HUES48 (cell line): ENCODE measurements at regions not wholly inside any gene's neighbourhood (a gene's known extent, or its start where the extent isn't known, plus 50 kb on each side); places are given as distances from the start of the nearest gene placed in this dataset.

Experiments used
- H3K27ac ChIP-seq: one replicate; pipeline ENCODE4 v1.7.0; 2013; ENCODE audit warnings: low read depth, low read length, inconsistent platforms
- H3K27me3 ChIP-seq: 2 replicates; pipeline ENCODE4 v1.6.1; 2013; ENCODE audit warnings: mild to moderate bottlenecking, low read length; ENCODE audit not compliant: control insufficient read depth, insufficient read depth
- H3K36me3 ChIP-seq: 2 replicates; pipeline ENCODE4 v1.6.1; 2013; ENCODE audit warnings: low read length; ENCODE audit not compliant: control insufficient read depth, insufficient read depth
- H3K4me1 ChIP-seq: 2 replicates; pipeline ENCODE4 v1.6.1; 2013; ENCODE audit warnings: mild to moderate bottlenecking, low read length; ENCODE audit not compliant: control insufficient read depth, insufficient read depth
- H3K4me3 ChIP-seq: 2 replicates; pipeline ENCODE4 v1.5.1; 2013; ENCODE audit warnings: mild to moderate bottlenecking, low read depth, low read length
- H3K9ac ChIP-seq: 2 replicates; pipeline ENCODE4 v1.6.1; 2013; ENCODE audit warnings: mild to moderate bottlenecking, low read depth, low read length, moderate library complexity
- H3K9me3 ChIP-seq: 2 replicates; pipeline ENCODE4 v1.6.1; 2013; ENCODE audit warnings: low read length; ENCODE audit not compliant: control insufficient read depth, insufficient read depth

DNA sequence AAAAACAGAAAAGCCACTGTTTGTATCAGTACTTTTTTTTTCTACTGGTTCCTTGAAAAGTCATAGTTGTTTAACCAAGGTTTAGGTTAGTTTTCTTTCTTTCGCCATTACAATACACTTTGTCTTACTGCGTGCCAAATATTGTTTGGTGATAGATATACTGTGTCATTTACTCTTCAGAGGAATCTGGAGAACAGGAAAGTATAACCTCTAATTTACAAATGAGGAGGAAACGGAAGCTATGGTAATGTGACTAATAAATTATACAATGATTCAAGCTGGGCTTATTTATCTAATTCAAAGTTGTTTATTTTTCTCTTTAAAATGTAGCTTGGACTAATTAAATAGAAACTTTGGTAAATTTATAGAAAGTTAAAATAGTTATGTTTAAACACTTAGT, 96.2 kb upstream of the ROBO2 start:
- Histone ChIP-seq H3K9me3 (no peaks in the 10 kb centered on the region), H3K36me3 (no peaks in the 10 kb centered on the region), H3K27me3 (no peaks in the 10 kb centered on the region), H3K4me3 (no peak overlapping the region), H3K4me1 (peaks cover 26% of the 10 kb centered on the region), H3K9ac (no peak overlapping the region), H3K27ac (peak overlapping the region; percentile 78)

DNA sequence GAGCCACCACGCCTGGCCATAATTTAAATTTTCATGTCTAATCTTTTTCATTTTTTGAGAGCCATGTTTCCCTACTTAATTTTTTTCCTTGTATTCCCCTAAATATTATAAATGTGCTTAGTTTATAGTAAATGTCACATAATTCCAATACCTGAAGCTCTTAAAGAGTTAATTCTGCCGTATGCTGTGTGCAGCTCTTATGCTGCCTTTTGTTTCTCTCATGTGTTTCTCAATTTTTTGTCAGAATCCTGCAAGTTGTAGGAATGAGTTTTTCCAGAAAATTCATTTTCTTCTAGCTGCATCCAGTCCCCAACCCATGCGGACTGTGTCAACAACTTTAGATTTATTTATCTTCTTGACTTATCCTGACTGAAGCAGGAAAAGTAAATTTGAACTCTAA, 90.9 kb upstream of the ROBO2 start:
- no peak overlapping the region for H3K27ac ChIP-seq
- H3K36me3 ChIP-seq = no peaks in the 10 kb centered on the region
- H3K4me1 ChIP-seq = no peaks in the 10 kb centered on the region
- H3K27me3 ChIP-seq = no peaks in the 10 kb centered on the region
- H3K9ac ChIP-seq = no peak overlapping the region
- H3K4me3 ChIP-seq = no peak overlapping the region
- H3K9me3 ChIP-seq = no peaks in the 10 kb centered on the region

DNA sequence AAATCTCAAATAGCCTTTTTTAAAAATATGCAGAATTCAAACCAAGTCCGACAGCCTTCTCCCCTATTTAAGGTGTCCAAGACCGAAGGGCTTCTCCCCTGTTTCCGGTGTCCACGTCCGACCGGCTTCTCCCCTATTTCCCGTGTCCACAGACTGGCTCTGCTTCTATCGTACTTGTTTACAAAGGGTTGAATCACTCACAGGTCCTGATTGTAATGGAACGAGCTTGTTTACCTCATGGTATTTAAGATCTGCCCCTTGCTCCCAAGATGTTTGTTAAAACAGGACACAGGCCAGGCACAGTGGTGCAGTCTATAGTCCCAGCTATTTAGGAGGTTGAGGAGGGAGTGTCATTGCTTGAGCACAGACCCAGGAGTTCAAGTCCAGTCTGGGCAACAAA, 90.4 kb upstream of the ROBO2 start:
- Histone ChIP-seq H3K27me3 (no peaks in the 10 kb centered on the region), H3K9ac (no peak overlapping the region), H3K9me3 (no peaks in the 10 kb centered on the region), H3K4me1 (no peaks in the 10 kb centered on the region), H3K4me3 (no peak overlapping the region), H3K27ac (no peak overlapping the region), H3K36me3 (no peaks in the 10 kb centered on the region)

DNA sequence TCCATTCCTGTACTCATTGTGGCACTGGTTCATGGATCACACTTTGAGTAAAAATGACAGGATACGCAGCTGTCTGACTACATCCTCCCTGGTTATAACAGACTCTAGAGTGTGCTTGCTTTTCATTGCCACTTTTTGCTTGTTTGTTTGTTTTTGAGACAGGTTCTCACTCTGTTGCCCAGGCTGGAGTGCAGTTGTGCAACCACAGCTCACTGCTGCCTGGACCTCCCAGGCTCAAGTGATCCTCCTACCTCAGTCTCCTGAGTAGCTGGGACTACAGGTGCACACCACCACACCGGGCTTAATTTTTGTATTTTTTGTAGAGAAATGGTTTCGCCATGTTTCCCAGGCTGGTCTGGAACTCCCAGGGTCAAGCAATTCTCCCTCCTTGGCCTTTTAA, 89.3 kb upstream of the ROBO2 start:
- Histone ChIP-seq H3K27me3 (no peaks in the 10 kb centered on the region), H3K27ac (no peak overlapping the region), H3K9ac (no peak overlapping the region), H3K4me1 (no peaks in the 10 kb centered on the region), H3K9me3 (no peaks in the 10 kb centered on the region), H3K4me3 (no peak overlapping the region), H3K36me3 (no peaks in the 10 kb centered on the region)

DNA sequence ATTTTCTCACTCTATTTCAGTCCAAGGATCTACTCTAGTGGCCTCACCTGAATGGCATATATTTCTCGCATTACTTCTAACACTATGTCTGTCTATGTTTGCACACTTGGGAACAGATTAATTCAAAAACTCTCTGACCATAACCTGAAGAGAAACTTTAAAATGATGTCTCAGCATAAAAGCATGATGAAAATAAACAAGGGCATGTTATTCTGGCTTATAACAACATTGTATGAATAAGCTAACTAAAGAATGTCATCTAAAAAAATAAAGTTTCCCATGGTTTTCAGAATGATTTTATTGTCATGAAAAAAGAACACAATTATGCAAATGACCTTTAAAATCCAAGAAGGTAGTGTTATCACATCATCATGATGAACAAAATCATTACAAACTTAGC, 85.5 kb upstream of the ROBO2 start:
- no peak overlapping the region for H3K9ac ChIP-seq
- H3K4me1 ChIP-seq = no peaks in the 10 kb centered on the region
- no peaks in the 10 kb centered on the region for H3K27me3 ChIP-seq
- no peak overlapping the region for H3K4me3 ChIP-seq
- H3K36me3 ChIP-seq = no peaks in the 10 kb centered on the region
- H3K9me3 ChIP-seq = no peaks in the 10 kb centered on the region
- no peak overlapping the region for H3K27ac ChIP-seq

DNA sequence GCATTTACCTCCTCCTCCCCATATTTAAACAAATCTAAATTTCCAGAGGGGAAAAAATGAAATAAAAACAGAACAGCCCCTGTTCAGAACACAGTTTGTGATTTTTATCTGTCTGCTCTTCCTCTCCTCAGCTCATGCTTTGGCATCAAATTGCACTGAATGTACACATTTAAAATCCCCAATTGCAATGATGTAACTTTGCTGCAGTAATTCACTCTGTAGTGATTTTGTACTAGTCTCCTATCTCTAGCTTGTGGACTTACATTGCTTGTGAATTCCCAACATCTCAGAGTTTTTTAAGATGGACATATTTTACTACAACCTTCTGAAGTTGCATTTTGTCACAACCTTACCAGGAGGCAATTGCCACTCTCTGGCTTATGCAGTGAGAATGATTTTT, 81.6 kb upstream of the ROBO2 start:
- Histone ChIP-seq H3K9ac (no peak overlapping the region), H3K36me3 (no peaks in the 10 kb centered on the region), H3K4me3 (no peak overlapping the region), H3K27me3 (no peaks in the 10 kb centered on the region), H3K4me1 (0 out of 2 replicates have a peak, but pooled peaks cover 4% of the 10 kb centered on the region), H3K27ac (no peak overlapping the region), H3K9me3 (no peaks in the 10 kb centered on the region)

DNA sequence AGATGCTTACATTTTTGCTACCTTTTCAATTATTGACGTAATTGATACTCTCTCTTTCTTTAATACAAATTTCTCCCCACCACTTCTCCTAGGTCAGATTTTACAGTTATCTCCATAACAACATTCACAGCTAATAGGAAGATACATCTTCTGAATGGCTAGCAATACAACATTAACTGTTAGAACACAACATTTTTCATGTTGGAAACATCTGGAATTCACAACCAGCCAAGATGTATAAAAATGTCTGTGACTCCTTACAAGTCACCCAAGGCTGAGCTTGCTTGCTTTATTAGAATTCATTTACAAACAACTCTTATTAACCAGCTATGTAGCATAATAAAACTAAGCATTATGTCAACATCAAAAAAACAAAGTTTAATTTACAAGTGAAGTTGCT, 81.0 kb upstream of the ROBO2 start:
- Histone ChIP-seq H3K4me3 (no peak overlapping the region), H3K9ac (no peak overlapping the region), H3K9me3 (no peaks in the 10 kb centered on the region), H3K27me3 (no peaks in the 10 kb centered on the region), H3K27ac (no peak overlapping the region), H3K4me1 (0 out of 2 replicates have a peak, but pooled peaks cover 4% of the 10 kb centered on the region), H3K36me3 (no peaks in the 10 kb centered on the region)

DNA sequence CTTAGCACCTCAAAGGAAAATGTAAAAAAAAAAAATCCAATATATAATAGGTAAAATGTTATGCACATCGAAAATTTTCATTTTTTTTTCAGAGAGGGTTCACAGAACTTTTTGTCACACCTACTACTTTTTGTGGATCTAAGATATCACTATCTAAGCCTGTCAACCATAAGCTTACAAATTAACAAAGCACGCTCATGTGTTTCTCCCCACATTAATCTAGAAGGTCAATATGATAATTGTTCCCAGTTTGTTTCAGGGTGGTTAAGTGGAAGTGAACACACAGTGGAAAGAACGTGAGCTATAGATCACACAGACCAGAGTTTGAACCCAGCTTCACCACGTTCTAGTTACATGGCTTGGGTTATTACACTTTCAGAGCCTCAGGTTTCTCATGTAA, 78.6 kb upstream of the ROBO2 start:
- H3K4me1 ChIP-seq = 0 out of 2 replicates have a peak, but pooled peaks cover 4% of the 10 kb centered on the region
- H3K4me3 ChIP-seq = no peak overlapping the region
- H3K27me3 ChIP-seq = no peaks in the 10 kb centered on the region
- no peaks in the 10 kb centered on the region for H3K36me3 ChIP-seq
- no peak overlapping the region for H3K9ac ChIP-seq
- no peak overlapping the region for H3K27ac ChIP-seq
- no peaks in the 10 kb centered on the region for H3K9me3 ChIP-seq

DNA sequence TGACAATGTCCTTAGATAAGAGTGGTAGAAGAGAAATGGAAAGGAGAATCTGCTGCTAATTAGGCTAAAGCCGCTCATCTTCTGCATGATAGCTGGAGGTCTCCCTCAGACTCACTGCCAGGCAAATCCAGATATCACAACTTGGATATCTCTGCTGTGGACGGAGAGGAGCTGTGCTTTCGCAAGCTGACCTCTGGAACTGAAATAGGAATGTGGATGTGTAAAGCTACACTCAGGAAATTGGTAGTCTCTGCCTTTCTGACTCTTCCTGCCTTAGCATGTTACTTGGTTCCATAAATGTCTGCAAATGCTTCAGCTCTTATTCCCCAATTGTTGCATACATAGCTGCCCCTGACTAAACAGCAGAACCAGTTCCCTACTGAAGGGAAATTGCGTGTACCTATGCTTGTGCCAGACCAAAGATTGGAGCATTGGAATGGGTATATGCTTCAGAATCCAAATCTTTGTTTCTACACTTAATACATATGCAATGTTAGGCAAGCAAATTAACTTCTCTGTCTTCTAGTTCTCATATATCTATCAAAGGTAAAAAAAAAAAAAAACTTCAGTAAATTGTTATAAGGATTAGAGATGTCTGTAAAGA, 74.7 kb upstream of the ROBO2 start:
- Histone ChIP-seq H3K27me3 (no peaks in the 10 kb centered on the region), H3K4me1 (peaks cover 9% of the 10 kb centered on the region; the same call in 1 of the 2 replicates), H3K27ac (no peak overlapping the region), H3K9ac (no peak overlapping the region), H3K36me3 (no peaks in the 10 kb centered on the region), H3K9me3 (no peaks in the 10 kb centered on the region), H3K4me3 (no peak overlapping the region)

DNA sequence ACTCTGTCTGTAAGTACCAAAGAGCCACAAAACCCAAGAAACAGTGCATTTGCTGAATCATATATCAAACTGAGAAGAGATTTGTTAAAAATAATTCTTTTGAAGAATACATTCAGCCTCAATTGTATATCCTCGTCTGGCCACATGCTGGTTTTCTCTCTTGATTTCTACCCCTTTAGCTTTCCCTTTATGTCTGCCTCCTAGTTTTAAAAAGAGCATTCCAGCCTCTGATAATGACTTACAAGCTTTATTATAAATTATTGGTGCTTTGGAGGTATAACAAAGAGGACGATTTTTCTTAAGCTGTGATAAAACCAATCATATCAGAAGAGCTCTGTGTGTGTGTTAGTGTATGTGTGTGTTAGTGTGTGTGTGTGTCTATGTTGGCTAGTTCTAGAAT, 70.4 kb upstream of the ROBO2 start:
- H3K9me3 ChIP-seq = no peaks in the 10 kb centered on the region
- no peak overlapping the region for H3K4me3 ChIP-seq
- no peaks in the 10 kb centered on the region for H3K36me3 ChIP-seq
- no peak overlapping the region for H3K9ac ChIP-seq
- no peak overlapping the region for H3K27ac ChIP-seq
- peaks cover 11% of the 10 kb centered on the region; the same call in 1 of the 2 replicates for H3K4me1 ChIP-seq
- H3K27me3 ChIP-seq = no peaks in the 10 kb centered on the region

DNA sequence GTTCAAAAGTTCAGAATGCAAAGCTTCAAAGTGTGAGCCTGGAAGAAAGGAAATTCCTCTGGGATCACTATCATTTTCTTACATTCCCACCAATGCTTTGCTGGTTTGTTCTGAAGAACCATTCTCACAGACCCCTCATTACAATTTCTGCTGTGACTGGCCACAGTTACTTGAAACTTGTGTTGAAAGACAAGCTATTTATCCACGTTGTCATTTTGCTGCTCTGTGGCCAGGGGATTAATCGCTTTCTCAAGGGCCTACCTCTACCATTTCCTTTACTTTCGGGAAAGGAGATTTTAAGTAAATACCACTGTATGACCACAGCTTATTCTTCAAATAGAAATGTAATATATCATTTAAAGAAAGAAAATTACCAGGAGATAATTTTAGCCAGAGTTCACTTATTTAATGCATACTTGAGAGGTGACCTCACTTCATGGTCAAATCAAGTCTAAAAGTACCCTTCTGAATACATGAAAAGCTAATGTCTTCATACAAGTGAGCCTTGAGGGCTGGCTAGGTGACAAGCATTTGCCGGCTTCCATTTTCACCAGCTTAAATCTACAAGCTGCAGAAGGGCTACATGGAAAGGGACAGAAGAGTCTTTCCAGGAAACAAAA, 69.8 kb upstream of the ROBO2 start:
- H3K4me1 ChIP-seq = peaks cover 11% of the 10 kb centered on the region; the same call in 1 of the 2 replicates
- H3K9ac ChIP-seq = no peak overlapping the region
- no peaks in the 10 kb centered on the region for H3K36me3 ChIP-seq
- H3K27me3 ChIP-seq = no peaks in the 10 kb centered on the region
- H3K4me3 ChIP-seq = no peak overlapping the region
- H3K9me3 ChIP-seq = no peaks in the 10 kb centered on the region
- H3K27ac ChIP-seq = no peak overlapping the region
